Epithelial cell of esophagus (primary cell): ENCODE measurements at regions not wholly inside any gene's neighbourhood (a gene's known extent, or its start where the extent isn't known, plus 50 kb on each side); places are given as distances from the start of the nearest gene placed in this dataset.

Source experiments
- DNase-seq: peaks from one replicate; pipeline ENCODE4 v3.0.0; 2010; ENCODE audit warnings: low read depth
- H3K4me3 ChIP-seq: 2 replicates; pipeline ENCODE4 v1.5.1; 2011; ENCODE audit warnings: mild to moderate bottlenecking, low read length, control low read depth
- TF ChIP-seq, protein P1 (sequence below): IDR thresholded peaks from 2 replicates; pipeline ENCODE4 v1.5.1; 2011; ENCODE audit warnings: low read depth, mild to moderate bottlenecking, low read length, control low read depth, inconsistent platforms; ENCODE audit not compliant: insufficient read depth; ENCODE audit errors: missing control alignments

GRCh38 chr7:11236680-11237079 lies 263.0 kb downstream of the PHF14 start:
- DNase-seq: no peak
- no peak overlapping the region for H3K4me3 ChIP-seq
- TF ChIP-seq, protein P1, sequence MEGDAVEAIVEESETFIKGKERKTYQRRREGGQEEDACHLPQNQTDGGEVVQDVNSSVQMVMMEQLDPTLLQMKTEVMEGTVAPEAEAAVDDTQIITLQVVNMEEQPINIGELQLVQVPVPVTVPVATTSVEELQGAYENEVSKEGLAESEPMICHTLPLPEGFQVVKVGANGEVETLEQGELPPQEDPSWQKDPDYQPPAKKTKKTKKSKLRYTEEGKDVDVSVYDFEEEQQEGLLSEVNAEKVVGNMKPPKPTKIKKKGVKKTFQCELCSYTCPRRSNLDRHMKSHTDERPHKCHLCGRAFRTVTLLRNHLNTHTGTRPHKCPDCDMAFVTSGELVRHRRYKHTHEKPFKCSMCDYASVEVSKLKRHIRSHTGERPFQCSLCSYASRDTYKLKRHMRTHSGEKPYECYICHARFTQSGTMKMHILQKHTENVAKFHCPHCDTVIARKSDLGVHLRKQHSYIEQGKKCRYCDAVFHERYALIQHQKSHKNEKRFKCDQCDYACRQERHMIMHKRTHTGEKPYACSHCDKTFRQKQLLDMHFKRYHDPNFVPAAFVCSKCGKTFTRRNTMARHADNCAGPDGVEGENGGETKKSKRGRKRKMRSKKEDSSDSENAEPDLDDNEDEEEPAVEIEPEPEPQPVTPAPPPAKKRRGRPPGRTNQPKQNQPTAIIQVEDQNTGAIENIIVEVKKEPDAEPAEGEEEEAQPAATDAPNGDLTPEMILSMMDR: no peak

- no peak for DNase-seq
- no peak overlapping the region for H3K4me3 ChIP-seq
- TF ChIP-seq, protein P1: no peak
Observed at GRCh38 chr7:11237742-11238141, 264.1 kb downstream of the PHF14 start.

DNA sequence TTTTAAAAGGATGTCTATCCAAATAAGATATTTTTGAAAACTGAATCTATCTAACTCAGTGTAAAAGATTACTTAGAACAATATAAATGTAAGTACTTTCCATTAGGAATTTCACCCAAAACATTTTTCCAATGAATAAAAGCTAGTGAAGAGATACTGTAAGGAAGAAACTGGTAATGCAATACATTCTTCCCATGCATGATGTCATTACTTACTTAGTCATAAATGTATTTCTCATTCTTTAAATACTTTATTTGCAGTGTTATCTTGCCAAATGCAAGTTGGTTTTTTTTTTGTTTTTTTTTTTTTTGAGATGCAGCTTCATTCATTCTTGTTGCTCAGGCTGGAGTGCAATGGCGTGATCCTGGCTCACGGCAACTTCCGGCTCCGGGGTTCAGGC lies 265.6 kb downstream of the PHF14 start:
- DNase-seq: no peak
- H3K4me3 ChIP-seq: no peak overlapping the region
- TF ChIP-seq, protein P1: no peak

- H3K4me3 ChIP-seq: no peak overlapping the region
- TF ChIP-seq, protein P1: no peak
- DNase-seq: no peak
Observed at GRCh38 chr7:11243739-11244138, 270.1 kb downstream of the PHF14 start.

DNA sequence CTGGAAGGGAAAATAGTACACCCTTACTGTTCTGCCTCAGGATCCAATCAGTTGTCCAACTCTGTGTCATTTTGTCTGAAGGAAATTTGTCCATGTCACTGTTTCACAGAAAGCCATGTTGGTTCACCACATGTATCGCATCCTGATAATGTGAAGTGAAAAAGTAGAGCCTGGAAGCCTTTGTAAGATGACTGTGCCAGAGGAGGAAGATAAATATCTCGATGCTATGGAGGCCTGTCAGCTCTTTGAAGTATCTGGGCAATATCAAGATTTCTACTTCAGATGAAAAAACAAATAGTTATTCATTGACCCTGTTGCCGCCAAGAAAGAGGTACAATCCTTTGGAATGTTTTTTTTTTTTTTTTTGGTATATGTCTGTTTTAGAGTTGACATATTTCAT lies 270.5 kb downstream of the PHF14 start:
- no peak for DNase-seq
- TF ChIP-seq, protein P1: no peak
- H3K4me3 ChIP-seq: no peak overlapping the region

DNA sequence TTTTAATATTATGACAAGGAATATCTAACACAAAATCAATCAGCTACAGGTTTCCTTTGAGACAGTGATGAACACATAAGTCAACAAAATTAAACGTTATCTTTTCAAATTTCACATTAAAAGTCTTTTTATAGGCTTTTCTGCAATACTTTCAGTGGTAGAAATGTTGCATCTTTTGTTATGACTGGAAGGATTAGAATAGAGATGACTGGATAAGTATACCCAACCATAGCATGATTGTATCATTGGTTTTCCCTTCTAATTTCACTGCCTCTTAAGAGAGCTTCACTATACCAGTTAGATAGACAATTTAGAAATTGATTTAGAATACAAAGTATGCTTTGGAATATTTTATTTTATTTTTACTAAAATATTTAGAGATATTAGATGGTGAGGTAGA lies 273.9 kb downstream of the PHF14 start:
- DNase-seq: no peak
- no peak overlapping the region for H3K4me3 ChIP-seq
- TF ChIP-seq, protein P1: no peak

GRCh38 chr7:11251436-11251835 lies 277.8 kb downstream of the PHF14 start:
- no peak for DNase-seq

More at GRCh38 chr7:11251436-11251835, 277.8 kb downstream of the PHF14 start:
- no peak overlapping the region for H3K4me3 ChIP-seq
- TF ChIP-seq, protein P1: no peak
